ENCODE measurements at regions not wholly inside any gene's neighbourhood (a gene's known extent, or its start where the extent isn't known, plus 50 kb on each side); places are given as distances from the start of the nearest gene placed in this dataset.

DNA sequence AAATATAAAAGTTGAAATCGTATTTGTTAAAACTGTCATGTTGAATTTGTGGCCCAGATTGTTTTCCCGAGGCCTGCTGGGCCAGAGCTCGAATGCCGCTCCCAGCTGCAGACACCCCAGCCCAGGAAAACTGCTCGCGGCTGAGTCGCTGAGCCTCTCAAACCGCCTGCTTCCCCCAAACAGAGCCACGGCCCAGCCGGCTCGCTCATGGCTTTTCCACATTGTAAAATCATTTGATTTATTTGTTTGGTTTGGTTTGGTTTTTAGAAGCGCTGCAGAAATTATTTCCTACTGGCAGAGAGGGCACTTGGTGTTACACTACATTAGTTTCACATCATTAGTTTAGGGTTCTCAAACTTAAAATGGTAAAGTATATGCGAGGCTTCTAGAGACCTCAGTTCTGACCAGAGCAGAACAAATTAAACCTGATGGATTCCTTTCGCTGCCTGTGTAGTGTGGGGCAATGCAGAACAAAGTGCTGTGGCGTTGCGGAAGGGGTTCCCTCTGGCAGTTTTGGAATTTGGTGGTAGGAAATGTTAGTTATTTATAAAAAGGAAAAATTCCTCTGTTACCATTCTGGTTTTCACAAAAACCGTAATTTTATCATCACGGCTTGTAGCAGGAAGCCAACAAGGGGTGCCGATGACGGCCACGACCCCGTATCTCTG is 156.5 kb upstream of the PITX1 start:
- DNase-seq = peak in 1 of 10 donors; percentile 49
- intact Hi-C loops (cut with DNase I) = loop anchor here (10.0 kb wide), 2 partner anchors 144 to 286 kb away; partner anchors contain the start of gene PCBD2

DNA sequence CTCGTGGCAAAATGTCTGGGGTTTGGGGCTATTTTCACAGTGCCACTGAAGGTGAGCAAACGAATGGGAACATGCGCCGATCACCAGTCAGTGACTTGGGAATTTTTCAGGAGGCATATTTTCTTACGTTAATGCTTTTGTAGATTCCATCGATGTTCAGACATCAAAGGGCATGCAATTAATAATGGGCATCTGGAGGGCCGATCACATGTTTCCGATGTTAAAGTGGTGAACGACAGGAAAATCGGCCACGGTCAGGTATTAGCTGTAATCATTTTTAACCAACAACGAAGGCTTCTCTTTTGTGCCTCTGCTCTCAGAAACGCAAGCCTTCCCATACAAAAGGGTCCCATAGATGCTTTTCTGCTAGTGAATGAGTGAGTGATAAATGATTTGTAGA is 155.0 kb upstream of the PITX1 start:
- DNase-seq = peak in 1 of 10 donors; percentile 5
- intact Hi-C loops (cut with DNase I) = no loop called here

DNA sequence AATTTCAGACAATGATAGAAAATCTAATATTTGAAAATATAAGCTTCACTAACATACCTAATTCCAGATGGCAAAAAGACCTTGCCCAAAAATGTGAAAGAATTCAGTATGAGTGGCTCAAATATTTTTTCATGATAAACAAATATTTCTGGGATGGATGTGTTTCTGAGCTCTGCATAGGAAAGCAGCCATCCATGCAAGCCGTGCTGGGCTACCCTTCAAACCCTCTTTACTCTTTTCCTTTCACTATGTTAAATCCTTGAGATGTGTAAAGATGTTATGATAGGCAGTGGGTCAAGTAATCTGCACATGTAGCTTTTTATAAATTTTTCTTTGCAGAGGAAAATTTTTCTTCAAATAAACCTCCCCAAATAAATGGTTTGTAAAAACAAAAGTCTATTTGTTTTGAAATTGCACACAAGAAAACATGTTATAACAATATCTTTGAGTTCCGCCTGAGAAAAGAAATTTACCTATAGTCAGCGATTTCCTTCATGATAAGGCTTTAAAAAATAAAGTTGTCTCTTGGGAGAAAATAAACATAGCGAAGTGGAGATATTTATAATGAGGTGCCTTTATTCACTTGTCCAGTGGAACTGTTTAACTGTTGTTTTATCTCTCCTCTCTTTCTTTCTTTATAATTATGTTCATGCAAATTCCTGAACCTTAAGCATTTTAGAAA is 154.3 kb upstream of the PITX1 start:
- peak in 1 of 10 donors; percentile 3 for DNase-seq
- intact Hi-C loops (cut with DNase I) = no loop called here

DNA sequence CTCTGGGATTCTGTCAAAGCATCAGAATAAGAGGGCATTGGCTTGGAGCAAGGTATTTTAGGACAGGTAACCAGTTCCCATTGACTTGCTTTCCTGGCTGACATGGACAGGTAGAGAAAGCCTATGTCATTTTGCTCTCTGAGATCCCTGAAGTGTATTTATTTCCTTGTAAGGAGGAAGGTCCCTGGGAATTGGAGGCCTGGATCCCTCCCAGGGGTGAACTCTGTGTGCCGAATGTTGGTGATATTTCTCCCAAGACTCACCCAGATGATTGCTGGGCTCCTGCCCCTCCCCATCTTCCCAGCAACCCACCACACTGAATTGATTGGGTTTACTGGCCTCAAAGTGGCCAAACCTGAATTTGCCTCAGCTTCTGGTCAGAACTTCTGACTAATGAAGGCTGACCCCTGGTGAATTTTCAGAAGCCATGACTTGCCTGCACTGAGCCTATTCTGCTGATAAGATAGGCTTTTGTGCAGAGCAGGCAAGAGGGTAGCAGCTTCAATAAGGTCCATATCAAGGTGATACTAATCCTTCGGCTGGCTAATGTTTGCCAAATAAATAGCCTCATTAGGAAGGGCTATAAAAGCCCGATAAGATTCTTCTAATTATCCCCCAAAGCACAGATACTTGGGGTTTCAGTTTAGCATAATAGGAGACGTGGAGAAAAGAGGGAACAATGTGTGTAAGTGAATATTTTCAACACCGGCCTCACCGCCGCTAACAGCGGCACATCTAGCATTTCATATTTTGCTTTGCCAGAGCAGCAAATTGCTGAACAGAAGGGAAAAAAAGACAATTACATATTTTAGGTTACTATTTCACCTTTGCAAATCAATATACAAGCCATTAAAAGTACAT is 152.9 kb upstream of the PITX1 start:
- peak in 1 of 10 donors; percentile 2 for DNase-seq
- intact Hi-C loops (cut with DNase I) = no loop called here

DNA sequence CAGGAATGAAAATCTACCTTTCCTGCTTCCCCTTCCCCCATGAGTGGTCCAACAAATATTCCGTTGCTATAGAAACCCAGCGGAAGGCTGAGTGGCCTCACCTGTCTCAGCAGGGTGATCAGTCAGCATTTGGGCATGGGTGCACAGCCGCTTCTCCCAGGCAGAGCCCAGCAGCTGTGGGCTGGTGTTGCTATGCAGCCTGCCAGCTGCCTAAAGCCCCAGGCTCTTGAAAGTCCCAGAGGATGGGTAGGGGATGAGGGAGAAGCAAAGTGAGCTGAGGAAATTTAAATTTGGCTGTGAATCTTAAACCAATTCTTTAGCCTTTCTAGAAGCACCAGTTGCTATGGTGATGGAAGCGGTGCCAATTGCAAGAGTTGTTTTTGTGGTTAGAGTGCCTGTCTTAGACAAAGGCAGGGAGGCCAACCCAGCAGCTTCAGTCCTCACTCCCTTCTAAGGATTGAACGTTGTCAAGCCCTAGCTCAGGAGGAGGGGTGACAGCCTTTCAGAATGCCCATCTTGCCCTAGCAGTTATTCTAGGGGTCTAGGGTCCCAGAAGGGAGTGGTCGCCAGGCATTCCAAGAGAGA is 151.5 kb upstream of the PITX1 start:
- intact Hi-C loops (cut with DNase I) = no loop called here
- peak in 4 of 10 donors; percentile 34 to 82 (median 43) for DNase-seq

DNA sequence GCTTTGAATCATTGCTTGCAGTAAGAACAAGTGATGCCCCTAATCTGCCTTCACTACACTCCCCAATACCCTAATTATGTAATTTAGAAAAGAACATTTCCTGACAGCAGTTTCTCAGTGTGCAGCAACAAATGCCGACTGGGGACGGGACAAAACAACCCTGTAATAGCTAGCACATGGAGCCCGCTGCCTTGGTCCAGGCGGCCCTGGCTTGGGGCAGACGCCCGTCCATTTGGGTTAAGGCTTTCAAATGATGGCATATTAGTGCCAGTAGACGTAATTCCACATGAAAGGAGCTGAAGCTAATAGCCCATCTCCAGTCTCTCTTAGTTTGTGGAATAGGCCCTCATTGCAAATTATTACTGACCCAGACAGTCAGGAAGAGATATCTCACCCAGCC is 150.6 kb upstream of the PITX1 start:
- intact Hi-C loops (cut with DNase I) = no loop called here
- peak in 1 of 10 donors; percentile 63 for DNase-seq

DNA sequence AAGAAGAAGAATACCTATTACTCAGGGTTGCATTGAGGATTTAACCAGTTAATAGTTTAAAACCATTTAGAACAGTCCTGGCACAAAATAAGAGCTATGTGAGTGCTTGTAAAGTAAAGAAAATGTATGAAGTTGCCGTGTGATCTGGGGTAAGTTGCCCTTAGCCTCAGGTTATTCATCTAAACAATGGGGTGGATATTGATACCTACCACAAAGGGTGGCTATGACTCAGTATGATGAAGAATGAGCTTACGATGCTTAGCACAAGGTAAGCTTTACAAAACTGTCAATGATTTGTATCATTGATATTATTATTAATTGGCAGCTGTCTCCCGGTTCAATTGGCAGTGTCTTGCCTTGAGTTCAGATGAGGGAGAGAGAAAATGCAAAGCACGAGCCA is 149.4 kb upstream of the PITX1 start:
- intact Hi-C loops (cut with DNase I) = no loop called here
- DNase-seq = no peak

DNA sequence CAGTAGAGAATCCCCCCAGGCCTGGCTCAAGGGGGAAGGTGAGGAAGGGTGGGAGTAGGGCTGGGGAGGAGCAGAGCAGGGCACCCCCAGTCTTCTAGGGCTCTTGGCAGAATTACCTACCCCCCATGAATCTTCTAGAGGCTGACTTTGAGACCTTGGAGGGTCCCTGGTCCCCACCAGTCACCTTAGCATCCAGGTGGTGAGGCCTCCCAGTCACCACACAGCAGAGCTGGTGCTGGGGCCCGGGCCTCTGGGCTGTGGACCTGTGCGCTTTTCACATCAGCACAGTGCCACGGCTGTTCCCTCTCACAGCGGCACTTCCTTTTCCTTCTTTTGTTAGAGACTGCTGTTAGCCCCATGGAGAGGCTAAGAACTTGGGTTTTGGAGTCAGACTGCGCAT is 148.6 kb upstream of the PITX1 start:
- intact Hi-C loops (cut with DNase I) = no loop called here
- DNase-seq = peak in 1 of 10 donors; percentile 25

DNA sequence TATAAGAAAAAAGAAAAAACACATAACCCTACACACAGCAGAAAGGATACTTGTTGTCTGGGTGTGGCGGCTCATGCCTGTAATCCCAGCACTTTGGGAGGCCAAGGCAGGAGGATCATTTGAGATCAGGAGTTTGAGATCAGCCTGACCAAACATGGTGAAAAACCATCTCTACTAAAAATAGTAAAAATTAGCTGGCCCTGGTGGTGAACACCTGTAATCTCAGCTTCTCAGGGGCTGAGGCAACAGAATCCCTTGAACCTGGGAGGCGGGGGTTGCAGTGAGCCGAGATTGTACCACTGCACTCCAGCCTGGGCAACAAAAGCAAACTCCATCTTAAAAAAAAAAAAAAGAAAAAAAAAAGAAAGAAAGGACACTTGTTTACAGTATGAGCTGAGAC is 147.6 kb upstream of the PITX1 start:
- DNase-seq = peak in 1 of 10 donors; percentile 2
- intact Hi-C loops (cut with DNase I) = no loop called here

DNA sequence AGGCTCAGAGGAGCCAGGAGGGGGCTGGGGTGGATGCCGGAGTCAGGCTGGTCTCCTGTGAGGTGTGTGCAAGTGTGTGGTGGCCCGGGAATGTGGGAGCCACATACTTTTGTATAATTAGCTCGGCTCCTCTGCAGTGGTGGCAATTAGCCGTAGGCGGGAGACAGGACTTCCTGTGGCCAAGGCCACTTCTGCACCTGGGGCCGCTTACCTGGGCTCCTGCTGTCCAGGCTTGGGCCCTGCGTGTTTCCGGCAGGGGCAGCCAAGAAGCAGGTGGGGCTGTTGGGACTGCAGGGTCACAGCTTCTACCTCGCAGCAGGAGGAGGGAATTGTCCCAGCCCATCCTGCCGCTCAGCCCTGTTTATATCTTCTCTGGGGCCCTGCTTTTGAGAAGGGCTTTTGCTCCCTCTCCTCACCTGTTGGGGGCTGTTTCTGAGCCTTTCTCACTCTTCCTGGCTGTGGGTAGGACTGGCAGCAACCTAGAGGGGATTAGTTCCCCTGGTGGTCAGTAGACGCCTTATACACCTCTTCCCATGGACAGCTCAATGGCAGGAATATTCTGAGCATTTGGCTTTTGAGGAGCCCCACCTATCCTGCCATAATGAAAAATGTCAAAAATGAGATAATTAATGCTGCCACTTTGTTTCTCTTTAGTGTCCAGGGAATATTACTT is 145.4 kb upstream of the PITX1 start:
- intact Hi-C loops (cut with DNase I) = no loop called here
- peak in 1 of 10 donors; percentile 50 for DNase-seq

DNA sequence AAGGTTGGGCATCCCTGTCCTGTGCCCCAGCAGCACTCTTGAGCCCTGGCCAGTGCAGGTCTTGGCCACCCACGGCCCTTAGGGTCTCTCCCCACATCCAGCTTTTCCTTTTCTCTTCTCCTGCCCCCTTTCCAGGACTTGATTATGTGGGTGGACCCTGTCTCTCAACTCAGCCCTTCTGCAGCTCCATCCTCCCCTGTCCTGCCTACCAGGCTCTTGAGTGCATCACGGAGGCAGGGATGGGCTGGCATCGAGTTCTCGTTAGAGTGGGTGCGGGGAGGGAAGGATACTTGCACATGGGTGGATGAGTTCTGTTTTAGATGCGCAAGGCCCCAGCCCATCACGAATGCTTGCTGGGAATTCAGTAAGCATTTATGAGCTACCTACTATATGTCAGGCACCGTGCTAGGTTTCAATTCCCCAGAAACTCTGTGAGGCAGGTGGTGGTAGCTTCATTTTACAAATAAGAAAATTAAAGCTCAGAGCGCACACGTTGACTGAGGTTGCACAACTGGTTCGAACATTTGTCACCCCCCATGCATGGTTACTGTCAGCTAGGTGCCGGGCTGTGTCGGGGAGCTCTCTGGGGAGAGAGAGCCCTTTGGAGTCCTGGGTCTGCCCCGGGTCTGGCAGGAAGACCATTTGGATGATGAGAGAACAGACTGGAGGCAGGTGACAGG is 144.6 kb upstream of the PITX1 start:
- intact Hi-C loops (cut with DNase I) = no loop called here
- DNase-seq = no peak

DNA sequence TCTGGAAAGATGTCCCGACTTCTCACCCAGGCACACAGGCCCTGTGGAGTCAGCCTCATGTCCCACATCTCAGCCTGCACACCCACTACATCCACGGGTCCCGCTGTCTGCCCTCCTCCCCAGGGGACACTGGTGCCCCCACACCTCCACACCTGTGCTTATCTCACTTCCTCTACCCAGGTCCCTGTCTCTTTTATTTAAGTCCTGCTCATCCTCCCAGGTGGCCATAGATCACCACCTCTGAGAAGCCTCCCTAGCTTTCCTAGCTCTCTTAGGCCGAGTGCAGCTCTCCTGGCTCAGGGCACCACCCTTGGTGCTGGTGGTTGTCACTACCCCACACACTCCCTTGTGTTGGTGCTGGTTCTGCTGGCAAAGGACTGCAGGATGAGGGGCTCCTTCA is 143.6 kb upstream of the PITX1 start:
- peak in 1 of 10 donors; percentile 35 for DNase-seq
- intact Hi-C loops (cut with DNase I) = no loop called here

DNA sequence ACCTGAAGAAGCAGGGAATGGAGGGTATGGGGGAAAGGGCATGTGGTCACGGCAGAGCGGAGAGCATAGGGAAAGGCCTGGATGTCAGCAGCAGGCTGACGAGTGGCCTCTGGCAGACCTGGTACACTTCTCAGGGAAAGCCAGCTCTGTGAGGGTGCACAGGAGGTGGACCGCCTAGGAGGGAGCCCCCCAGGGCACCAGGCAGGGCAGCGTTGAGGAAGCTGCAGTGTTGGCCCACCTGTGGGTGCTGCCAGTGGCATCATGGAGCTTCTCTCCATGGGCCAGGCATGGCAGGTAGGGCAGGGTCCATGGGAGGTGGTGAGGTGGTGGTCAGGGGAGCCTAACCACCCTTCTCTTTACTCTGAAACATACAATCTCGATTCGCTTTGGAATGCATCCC is 143.0 kb upstream of the PITX1 start:
- DNase-seq = peak in 1 of 10 donors; percentile 58
- intact Hi-C loops (cut with DNase I) = no loop called here

DNA sequence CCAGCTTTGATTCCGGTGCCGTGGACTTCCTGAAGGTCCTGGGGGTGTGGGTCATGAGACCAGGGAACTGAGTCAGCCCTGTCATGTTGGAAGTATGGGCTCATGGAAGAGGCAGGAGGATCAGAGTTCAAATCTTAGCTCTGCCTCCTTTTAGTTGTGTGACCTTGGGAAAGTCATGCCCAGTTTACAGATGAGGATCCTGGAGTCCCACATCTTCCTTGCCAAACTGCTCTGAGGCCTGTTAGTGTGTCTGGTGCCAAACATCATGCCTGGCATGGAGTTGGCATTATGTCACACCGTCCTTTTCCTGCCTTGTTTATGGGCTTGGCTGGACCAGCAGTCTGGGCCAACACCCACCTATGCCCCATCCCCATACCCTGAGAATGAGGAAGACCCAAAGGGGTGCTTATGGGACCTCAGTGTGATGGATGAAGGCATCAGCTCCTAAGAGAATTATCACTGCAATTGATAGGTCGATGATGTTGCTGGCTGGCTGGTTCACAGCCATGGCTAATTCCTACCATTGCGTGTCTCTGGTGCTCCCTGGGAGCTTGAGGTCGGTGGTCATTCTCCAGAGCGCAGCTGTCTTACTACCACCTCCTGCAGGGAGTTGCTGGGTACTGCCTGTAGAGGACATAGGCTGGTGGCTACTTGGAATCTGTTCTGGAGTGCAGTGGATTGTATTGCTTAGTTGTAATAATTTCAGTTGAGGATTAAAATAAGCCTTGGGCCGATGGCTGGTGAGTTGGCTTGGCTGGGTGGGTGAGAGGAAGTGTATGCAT is 140.5 kb upstream of the PITX1 start:
- intact Hi-C loops (cut with DNase I) = no loop called here

DNA sequence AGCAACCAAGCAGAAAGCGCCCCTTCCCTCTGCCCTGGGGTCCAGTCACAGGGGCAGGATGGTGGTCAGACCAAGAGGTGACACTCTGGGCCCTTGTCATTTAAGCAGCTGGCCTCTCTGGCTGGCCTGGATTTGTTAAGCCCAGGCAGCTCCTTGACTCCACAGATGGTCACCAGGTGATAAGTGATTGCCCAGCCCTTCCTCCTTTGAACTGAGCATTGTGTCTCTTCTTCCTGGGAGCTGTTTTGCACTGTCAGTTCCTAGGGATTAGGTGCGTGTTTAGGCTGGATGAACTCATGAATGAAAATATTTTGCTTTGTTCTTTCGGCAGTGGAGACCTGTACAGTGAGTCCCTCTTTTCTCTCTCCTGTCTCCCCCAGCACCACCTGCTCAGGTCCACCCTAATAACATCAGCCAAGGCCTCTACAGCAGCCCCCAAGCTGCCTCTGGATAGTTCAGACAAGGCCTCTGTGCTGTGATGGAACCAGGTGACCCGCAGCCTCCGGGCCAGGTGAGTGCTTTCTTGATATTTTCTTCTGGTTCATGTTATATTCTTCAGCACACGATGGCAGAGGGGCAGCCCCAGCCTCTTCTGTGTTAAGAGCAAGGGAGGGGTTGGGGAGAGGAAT is 139.7 kb upstream of the PITX1 start:
- intact Hi-C loops (cut with DNase I) = no loop called here
- DNase-seq = peak in 1 of 10 donors; percentile 45

More for the DNA sequence above, 140.5 kb upstream of the PITX1 start:
- peak in 1 of 10 donors; percentile 24 for DNase-seq

DNA sequence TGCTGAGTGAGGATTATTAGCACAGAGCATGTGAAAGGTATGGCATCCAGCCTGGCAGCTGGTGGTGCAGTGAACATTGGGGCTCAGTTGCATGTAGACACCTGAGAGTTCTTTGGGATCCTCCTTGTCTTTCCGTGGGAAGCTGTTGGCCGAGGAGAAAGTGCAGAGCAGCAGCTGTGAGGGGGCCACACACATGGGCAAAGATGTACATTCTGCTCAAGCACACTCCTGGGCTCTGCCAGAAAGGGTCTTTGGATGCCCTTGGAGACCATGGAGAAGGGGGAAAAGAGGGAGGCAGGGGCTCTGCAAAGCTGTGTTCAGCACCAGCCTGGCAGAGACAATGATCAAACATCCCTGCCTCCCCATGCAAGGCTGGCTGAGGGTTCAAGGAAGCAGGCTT is 138.7 kb upstream of the PITX1 start:
- intact Hi-C loops (cut with DNase I) = no loop called here
- no peak for DNase-seq

DNA sequence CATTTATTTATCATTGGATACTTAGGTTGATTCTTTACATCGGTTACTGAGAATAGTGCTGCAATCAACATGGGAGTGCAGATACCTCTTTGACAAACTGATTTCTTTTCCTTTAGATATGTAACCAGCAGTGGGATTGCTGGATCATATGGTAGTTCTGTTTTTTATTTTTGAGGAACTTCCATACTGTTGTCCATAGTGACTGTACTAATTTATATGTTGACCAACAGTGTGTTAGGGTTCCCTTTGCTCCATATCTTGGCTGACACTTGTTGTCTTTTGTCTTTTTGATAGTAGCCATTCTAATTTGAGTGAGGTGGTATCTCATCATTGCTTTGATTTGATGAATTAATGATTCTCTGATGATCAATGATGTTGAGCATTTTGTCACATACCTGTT is 137.3 kb upstream of the PITX1 start:
- intact Hi-C loops (cut with DNase I) = no loop called here
- DNase-seq = no peak

DNA sequence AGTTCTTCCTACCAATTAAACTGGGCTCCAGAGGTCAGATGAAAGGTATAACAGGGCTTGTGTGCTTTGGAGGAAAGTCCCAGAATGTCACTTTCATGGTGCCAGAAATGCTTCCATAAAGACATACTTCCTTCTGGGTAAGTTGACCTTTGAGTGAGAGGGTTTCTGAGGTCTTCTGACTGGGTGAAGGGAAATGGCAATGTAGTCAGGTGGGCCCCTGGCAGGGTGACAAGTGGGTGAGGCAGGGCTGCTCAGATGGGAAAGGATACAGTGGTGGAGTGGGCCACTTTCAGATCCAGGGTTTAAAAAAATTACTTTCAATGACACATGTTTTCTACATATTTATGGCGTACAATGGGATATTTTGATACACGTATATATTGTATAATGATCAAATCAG is 136.5 kb upstream of the PITX1 start:
- intact Hi-C loops (cut with DNase I) = no loop called here
- DNase-seq = peak in 1 of 10 donors; percentile 34
